Glomerular visceral epithelial cell (primary cell): ENCODE measurements at regions not wholly inside any gene's neighbourhood (a gene's known extent, or its start where the extent isn't known, plus 50 kb on each side); places are given as distances from the start of the nearest gene placed in this dataset.
A peak's percentile ranks its signal among the peaks of the same experiment; 100 is the strongest.

Experiments used
- DNase-seq: peaks from one replicate; pipeline ENCODE4 v3.0.0-alpha.2; 2016; ENCODE audit errors: extremely low spot score

GRCh38 chr16:64892835-64893785, 228.8 kb downstream of the CDH11 start:
- DNase-seq = no peak

DNA sequence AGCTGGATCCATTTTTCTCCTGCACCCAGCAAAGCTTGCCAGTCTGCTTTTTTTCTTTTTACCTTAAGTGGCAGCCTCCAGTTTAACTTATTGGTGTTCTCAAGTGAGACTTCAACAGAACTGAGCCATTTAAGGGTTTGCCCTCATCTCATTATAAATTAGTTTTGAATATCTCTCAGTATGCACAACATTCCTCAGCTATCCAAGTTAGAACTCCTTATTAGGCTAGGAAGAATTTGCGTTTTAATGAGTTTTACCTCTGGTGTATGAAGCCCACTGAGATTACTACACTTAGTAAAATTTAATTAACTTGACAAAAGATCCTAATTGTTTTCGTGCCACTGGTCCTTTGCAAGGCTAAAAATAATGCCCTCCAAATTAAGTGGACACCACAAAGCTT, 232.4 kb downstream of the CDH11 start:
- DNase-seq = no peak

DNA sequence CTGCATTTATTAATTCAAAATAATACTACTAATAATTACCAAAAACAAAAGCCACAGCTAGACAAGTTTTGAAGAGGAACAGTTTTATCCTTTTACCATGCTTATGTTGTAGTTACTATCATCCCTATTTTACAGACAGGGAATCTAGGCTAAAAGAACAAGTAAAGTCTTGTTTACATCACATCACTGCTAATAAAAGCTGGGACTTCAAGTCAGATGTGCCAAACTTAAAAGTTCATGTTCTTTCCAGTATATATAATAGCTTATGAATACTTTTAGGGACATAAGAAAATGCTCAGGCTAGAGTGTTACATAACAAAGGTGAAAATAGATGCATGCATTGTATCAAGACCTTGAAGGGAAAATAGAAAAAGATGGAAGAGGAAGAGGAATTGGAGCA, 234.2 kb downstream of the CDH11 start:
- no peak for DNase-seq

GRCh38 chr16:64882078-64882784, 239.6 kb downstream of the CDH11 start:
- no peak for DNase-seq

DNA sequence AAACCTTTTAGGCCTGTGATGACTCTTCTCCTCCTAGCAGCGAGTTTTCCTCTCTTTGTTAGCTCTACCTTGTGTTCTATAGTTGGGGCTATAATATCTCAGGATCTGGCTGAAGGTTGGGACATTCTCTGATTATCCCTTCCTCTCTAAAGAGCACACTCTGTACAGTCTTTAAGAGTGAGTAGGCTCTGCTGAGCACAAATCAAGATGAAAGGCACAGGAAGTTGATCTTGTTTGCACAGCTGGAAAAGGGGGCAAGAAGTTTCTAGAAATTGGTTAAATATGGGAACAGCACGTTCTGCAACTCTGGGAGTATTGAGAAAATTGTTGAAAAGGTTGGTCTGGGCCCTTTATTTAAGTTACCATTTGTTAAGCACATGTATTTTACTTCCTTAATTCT, 240.9 kb downstream of the CDH11 start:
- no peak for DNase-seq

- DNase-seq = no peak
These were observed 241.9 kb downstream of the CDH11 start for GRCh38 chr16:64880006-64880405.

GRCh38 chr16:64878940-64879339, 242.9 kb downstream of the CDH11 start:
- no peak for DNase-seq

- DNase-seq = no peak
These were observed 249.8 kb downstream of the CDH11 start for GRCh38 chr16:64872101-64872500.

DNA sequence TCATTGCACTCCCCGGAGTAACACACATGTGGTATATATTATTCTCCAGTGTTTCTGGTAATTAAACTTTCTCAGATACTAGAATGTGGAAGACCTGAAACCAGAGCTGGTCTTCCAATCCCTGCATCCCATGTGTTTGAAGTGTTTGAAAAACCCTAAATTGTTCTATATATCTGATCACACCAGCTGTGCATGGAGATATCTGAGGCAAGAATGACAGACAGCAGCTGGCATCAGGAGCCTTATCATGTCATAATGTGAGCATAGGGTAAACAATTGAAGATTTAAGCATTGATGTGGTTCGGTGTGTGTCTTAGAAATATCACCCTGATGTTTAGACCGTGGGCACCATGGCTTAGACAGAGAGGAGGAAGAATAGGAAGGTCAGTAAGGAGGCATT, 251.0 kb downstream of the CDH11 start:
- no peak for DNase-seq

DNA sequence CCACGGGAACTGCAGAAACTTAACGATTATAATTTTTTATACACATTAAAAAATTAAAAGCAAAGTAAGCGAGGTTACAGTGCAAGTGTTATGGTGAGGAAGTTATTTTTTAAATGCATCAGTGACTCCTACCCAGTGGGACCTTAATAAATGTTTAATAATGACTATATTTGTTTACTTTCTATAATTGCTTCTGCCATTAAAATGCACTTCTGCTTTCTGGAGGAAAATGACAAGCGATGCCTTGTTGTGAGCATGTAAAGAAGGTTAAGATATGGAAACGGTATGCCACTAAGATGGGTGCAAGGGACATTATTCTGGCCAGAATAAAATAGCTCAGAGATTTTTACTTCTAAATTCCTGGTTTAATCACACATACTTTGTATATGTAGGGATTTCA, 252.1 kb downstream of the CDH11 start:
- no peak for DNase-seq

GRCh38 chr16:64866021-64866420, 255.8 kb downstream of the CDH11 start:
- no peak for DNase-seq

DNA sequence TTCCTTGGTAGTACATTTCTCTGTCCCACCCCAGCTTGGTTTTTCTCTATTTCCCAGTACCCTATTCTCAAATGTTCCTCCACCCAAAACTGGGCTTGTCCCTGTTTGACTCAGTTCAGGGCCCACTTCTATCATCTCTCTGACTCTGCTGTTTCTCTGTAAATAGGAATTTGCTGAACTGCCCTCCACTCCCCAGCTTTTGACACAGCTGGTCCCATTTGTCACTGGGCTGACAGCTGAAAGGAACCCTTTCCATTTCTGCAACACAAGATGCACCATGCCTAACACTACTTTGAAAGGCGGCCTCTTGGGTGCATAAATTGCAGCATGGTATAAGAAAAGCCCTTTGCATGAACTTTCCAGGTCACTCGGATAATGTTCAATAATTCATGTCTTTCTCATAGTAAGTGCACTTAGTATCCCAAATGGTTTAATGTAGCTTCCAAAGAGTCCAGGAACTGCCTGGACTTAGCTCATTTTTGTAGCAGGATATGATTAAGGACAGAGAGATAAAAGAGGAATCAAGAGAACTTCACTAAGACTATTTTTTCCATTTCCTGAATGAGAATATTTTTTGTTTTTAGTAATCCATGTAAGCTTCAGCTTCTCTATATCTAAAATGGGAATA, 256.7 kb downstream of the CDH11 start:
- DNase-seq = no peak

- DNase-seq = peak; percentile 74
These were observed 257.5 kb downstream of the CDH11 start for GRCh38 chr16:64864232-64864809.

DNA sequence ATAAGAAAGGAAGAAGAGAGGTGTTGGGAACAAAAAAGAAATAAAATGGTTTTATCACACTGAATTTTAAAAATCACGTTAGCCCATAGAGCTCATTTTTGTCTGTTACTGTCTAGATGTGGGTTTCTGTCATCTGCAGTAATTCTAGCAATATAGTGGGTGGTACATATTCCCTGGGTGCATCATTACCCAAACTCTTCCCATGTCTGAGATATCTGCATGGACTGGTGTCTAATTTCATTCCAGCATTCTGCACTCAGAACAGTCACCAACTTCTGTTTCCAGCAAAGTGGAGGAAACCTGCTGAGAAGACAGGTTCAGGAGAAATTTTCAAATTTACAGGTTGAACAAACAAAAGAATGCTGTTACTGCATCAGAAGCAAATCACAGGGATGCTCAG, 263.8 kb downstream of the CDH11 start:
- DNase-seq = no peak

DNA sequence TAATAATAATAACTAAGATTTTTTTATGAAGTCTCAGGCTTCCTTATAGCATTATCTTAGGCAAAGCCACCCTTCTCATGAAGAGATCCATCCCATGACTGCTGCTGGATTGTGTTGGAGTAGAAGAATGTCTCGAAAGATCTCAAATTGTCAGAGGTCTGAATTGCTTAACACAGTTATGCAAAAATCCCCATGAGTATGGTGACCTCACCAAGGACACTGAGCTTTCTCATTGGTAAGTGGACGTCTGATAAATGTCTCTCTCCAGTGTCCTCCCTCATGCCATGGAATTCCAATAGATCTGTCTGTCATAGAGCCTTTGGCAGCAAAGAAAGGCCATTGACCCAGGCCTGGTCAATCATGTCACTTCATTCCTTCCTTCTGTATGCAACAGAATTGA, 264.5 kb downstream of the CDH11 start:
- DNase-seq = no peak

DNA sequence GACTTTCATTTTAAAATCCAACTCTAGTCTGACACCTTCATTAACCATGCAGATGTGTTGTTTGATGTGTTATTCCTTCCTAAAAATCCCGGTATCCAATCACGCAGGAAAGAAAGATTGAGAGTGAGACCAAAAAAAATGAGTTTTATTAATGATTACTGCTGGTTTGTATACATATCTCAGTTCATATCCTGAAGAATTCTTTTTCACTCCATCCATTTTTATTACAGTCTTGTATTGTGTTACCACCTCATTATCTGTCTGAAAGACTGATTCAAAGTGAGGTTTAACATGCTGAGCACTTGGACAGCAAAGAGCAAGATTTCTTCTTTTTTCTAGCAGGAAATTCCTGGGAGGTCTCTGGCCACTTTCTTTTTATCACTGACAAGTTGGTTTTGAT, 268.3 kb downstream of the CDH11 start:
- no peak for DNase-seq

- DNase-seq = no peak
These were observed 274.9 kb downstream of the CDH11 start for GRCh38 chr16:64846966-64847365.

DNA sequence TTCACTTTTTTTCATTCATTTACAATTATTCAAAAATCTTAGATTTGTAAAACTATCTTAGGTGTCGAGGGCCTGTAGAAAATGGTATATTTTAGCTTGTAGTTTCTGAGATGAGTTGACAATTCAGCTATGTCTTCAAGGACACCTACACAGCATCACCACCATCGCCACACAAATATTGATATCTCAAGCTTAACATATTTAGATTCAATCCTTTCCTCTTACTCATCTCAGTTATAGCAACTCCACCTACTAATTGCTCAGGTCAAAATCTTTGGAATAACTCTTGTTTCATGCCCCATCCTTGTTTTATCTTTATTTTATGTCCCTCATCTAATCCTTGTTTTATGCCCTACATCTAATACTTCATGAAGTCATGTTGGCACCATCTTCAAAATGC, 276.8 kb downstream of the CDH11 start:
- DNase-seq = no peak

DNA sequence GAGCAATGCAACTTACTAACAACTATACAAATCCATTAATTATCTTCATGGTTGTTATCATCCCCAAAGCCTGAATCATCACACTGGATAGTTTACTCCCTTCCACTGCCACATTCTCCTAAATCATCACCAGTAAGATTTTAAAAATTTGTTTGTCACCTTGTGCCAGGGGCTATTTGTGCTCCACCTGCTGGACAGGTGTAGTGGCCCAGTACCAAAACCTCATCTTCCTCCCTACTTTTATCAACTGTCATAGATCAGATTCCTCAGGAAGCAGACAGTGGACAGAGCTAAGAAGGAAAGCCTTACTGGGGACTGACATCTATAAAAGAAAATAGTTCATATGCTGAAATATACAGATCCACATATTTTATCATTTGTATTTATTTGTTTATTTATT, 280.4 kb downstream of the CDH11 start:
- no peak for DNase-seq

DNA sequence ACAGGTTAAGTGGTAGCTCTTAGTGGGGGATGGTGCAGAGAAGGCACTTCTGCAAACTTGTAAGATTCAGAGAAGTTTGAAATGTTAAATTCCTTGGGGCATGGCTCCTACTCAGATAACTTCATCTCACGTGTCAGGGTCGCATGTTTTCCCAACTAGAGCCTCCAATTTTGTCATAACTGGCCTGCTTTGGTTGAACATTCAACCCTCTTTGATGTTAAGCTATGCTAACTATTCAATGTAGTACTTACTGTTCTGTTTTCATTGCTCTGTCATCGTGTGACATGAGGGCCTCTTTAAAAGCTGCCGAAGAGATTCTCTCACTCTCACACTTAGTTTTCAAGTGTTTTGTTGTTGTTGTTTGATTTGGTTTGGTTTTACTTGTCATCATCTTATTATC, 280.8 kb downstream of the CDH11 start:
- DNase-seq = no peak

DNA sequence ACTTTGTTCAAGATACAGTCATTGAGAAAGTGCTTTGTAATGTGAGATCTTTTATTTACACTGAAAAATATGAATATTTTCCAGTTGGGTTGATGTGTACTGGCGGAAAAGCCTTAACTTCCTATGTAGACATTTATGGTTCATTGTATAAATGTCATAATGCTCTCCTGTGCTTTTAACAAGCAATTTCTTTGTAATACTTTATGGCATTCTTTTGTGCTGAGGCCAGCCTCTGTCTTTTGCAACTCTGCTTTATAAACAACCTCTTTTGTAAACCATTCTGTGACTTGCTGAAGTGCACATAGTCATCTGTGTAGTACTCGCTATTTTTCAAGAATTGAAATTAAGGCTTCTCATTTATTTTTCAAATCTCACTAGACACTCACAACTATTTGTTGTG, 291.2 kb downstream of the CDH11 start:
- no peak for DNase-seq

- DNase-seq = no peak
These were observed 292.2 kb downstream of the CDH11 start for GRCh38 chr16:64829678-64830077.
